Ishikawa (cell line): ENCODE measurements at regions not wholly inside any gene's neighbourhood (a gene's known extent, or its start where the extent isn't known, plus 50 kb on each side); places are given as distances from the start of the nearest gene placed in this dataset.

Experiments used
- CEBPB ChIP-seq: IDR thresholded peaks from 2 replicates; pipeline ENCODE4 v1.6.1; 2012
- CREB1 ChIP-seq: IDR thresholded peaks from 2 replicates; pipeline ENCODE4 v1.6.1; 2012; ENCODE audit warnings: low read depth
- EGR1 ChIP-seq: IDR thresholded peaks from 2 replicates; pipeline ENCODE4 v1.6.1; 2012
- EP300 ChIP-seq: IDR thresholded peaks from 2 replicates; pipeline ENCODE4 v1.6.1; 2012; ENCODE audit warnings: borderline replicate concordance
- FOXM1 ChIP-seq: IDR thresholded peaks from 2 replicates; pipeline ENCODE4 v1.6.1; 2012; ENCODE audit warnings: low read depth, borderline replicate concordance
- MAX ChIP-seq: IDR thresholded peaks from 2 replicates; pipeline ENCODE4 v1.6.1; 2012
- NFIC ChIP-seq: IDR thresholded peaks from 2 replicates; pipeline ENCODE4 v1.6.1; 2012
- RAD21 ChIP-seq: IDR thresholded peaks from 2 replicates; pipeline ENCODE4 v1.6.1; 2012; ENCODE audit warnings: low read depth
- REST ChIP-seq: IDR thresholded peaks from 2 replicates; pipeline ENCODE4 v1.6.1; 2012; ENCODE audit warnings: low read depth, mild to moderate bottlenecking
- TAF1 ChIP-seq: IDR thresholded peaks from 2 replicates; pipeline ENCODE4 v1.6.1; 2012; ENCODE audit warnings: low read depth, mild to moderate bottlenecking
- TCF12 ChIP-seq: IDR thresholded peaks from 2 replicates; pipeline ENCODE4 v1.6.1; 2012; ENCODE audit warnings: low read depth
- TEAD4 ChIP-seq: IDR thresholded peaks from 2 replicates; pipeline ENCODE4 v1.6.1; 2012
- USF1 ChIP-seq: IDR thresholded peaks from 2 replicates; pipeline ENCODE4 v1.6.1; 2012
- YY1 ChIP-seq: IDR thresholded peaks from 2 replicates; pipeline ENCODE4 v1.6.1; 2012; ENCODE audit warnings: low read depth
- ZBTB7A ChIP-seq: IDR thresholded peaks from 2 replicates; pipeline ENCODE4 v1.6.1; 2012; ENCODE audit warnings: low read depth

GRCh38 chr5:116658141-116658540 lies 83.5 kb upstream of the SEMA6A start:
- TF ChIP-seq NFIC (no peak), USF1 (no peak), YY1 (no peak), TCF12 (no peak), FOXM1 (no peak), TEAD4 (no peak), RAD21 (no peak), CREB1 (no peak), ZBTB7A (no peak), REST (no peak), CEBPB (no peak), TAF1 (no peak), MAX (no peak), EGR1 (no peak), EP300 (no peak)

GRCh38 chr5:116655431-116655830 lies 80.8 kb upstream of the SEMA6A start:
- TF ChIP-seq MAX (no peak), EP300 (no peak), NFIC (no peak), RAD21 (no peak), YY1 (no peak), TCF12 (no peak), REST (no peak), CREB1 (no peak), FOXM1 (no peak), TAF1 (no peak)

- TF ChIP-seq ZBTB7A, result no peak
- no peak for TF ChIP-seq CREB1
- no peak for TF ChIP-seq RAD21
- no peak for TF ChIP-seq USF1
- TF ChIP-seq REST, result no peak
- no peak for TF ChIP-seq YY1
- TF ChIP-seq EGR1, result no peak
- no peak for TF ChIP-seq TEAD4
These were observed 80.3 kb upstream of the SEMA6A start for GRCh38 chr5:116654925-116655324.

GRCh38 chr5:116652903-116653302 lies 78.3 kb upstream of the SEMA6A start:
- no peak for TF ChIP-seq TAF1
- TF ChIP-seq EP300, result no peak
- no peak for TF ChIP-seq ZBTB7A
- TF ChIP-seq EGR1, result no peak
- TF ChIP-seq YY1, result no peak
- TF ChIP-seq NFIC, result no peak
- no peak for TF ChIP-seq REST
